ENCODE measurements at regions not wholly inside any gene's neighbourhood (a gene's known extent, or its start where the extent isn't known, plus 50 kb on each side); places are given as distances from the start of the nearest gene placed in this dataset.
"Not testable (repeated sequence)": the region's sequence is repeated elsewhere in the genome, so short reads cannot be mapped to it uniquely, and the experiment has no call there.

DNA sequence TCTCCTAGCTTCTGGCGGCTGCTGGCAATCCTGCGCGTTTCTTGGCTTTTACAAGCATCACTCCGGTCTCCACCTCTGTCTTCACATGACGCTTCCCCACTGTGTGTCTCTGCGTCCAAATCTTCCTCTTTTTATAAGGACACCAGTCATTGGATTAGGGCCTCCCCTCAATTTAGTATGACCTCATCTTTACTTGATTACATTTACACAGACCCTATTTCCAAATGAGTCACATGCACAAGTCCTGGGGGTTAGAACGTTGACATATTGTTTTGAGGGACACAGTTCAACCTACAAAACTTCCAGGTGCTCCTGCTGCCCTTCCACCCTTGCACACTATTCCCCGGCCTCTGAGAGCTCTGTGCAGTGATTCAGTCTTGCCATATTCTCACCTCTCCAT, 215.3 kb downstream of the OPA1 start:
- no peak overlapping the region for H3K4me3 Mint-ChIP-seq
- H3K27me3 Mint-ChIP-seq, result peaks cover 5% of the 10 kb centered on the region
- no peaks in the 10 kb centered on the region for H3K9me3 Mint-ChIP-seq
- peaks cover 0 to 5% (median 1%) of the 10 kb centered on the region in 3 donors for H3K4me1 Mint-ChIP-seq
- H3K36me3 Mint-ChIP-seq, result peaks cover 9% of the 10 kb centered on the region
- H3K27ac Mint-ChIP-seq, result no peak overlapping the region

DNA sequence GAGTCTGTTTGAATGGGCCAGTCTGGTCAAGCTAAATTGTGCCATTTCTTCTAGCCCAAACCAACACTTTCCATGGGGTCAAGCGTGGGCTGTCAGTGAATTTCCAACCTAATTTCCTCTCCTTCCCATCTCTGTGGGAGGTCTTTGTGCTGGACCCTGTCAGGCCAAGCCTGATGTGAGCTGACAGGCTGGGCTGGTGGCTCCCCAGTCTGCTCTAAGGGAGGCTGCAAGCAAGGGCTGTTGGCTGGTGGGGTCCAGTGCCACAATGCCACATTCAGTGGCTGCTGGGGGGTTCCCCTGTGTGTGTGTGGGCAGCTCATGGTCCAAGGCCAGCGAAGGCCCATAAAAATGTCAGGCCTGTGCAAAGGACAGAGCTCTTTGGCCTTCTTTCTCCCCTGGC, 216.1 kb downstream of the OPA1 start:
- H3K4me1 Mint-ChIP-seq, result peaks cover 0 to 5% (median 1%) of the 10 kb centered on the region in 3 donors
- no peak overlapping the region for H3K27ac Mint-ChIP-seq
- no peaks in the 10 kb centered on the region for H3K9me3 Mint-ChIP-seq
- H3K27me3 Mint-ChIP-seq, result peaks cover 5% of the 10 kb centered on the region
- peaks cover 9% of the 10 kb centered on the region for H3K36me3 Mint-ChIP-seq
- no peak overlapping the region for H3K4me3 Mint-ChIP-seq

GRCh38 chr3:193812078-193812725, 219.2 kb downstream of the OPA1 start:
- Mint-ChIP-seq H3K9me3 (no peaks in the 10 kb centered on the region), H3K4me3 (no peak overlapping the region), H3K27ac (no peak overlapping the region), H3K4me1 (peaks cover 0 to 1% (median 0%) of the 10 kb centered on the region in 3 donors), H3K36me3 (peaks cover 5% of the 10 kb centered on the region), H3K27me3 (peaks cover 5% of the 10 kb centered on the region)

GRCh38 chr3:193812791-193813500, 219.9 kb downstream of the OPA1 start:
- Mint-ChIP-seq H3K27me3 (peaks cover 5% of the 10 kb centered on the region), H3K4me3 (no peak overlapping the region), H3K36me3 (peaks cover 7% of the 10 kb centered on the region), H3K9me3 (no peaks in the 10 kb centered on the region), H3K27ac (no peak overlapping the region), H3K4me1 (peaks cover 0 to 1% (median 0%) of the 10 kb centered on the region in 3 donors)

DNA sequence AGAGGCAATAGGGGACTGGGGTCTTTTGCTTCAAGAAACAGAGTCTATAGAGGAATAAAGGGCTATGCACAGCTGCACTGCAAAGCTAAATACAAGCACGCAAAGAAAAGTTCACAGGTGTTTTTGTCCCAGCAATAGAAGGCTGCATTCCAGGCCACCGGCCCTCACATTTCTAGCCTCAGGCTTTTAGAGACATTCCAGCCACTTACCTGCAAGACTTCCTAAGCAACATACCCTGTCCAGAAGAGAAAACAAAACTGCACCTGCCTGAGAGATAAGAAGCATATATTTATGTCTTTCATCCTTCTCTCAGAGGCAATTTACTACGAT, 220.5 kb downstream of the OPA1 start:
- no peak overlapping the region for H3K27ac Mint-ChIP-seq
- H3K36me3 Mint-ChIP-seq, result peaks cover 7% of the 10 kb centered on the region
- no peaks in the 10 kb centered on the region for H3K9me3 Mint-ChIP-seq
- peaks cover 5% of the 10 kb centered on the region for H3K27me3 Mint-ChIP-seq
- peaks cover 0 to 1% (median 0%) of the 10 kb centered on the region in 3 donors for H3K4me1 Mint-ChIP-seq
- no peak overlapping the region for H3K4me3 Mint-ChIP-seq

- H3K4me1 Mint-ChIP-seq, result peaks cover 0 to 1% (median 0%) of the 10 kb centered on the region in 3 donors
- peaks cover 5% of the 10 kb centered on the region for H3K27me3 Mint-ChIP-seq
- no peaks in the 10 kb centered on the region for H3K9me3 Mint-ChIP-seq
- H3K4me3 Mint-ChIP-seq, result no peak overlapping the region
- H3K27ac Mint-ChIP-seq, result no peak overlapping the region
- peaks cover 7% of the 10 kb centered on the region for H3K36me3 Mint-ChIP-seq
These were observed 221.3 kb downstream of the OPA1 start for GRCh38 chr3:193814166-193814892.

GRCh38 chr3:193815246-193816027, 222.4 kb downstream of the OPA1 start:
- Mint-ChIP-seq H3K27ac (no peak overlapping the region), H3K4me3 (no peak overlapping the region), H3K36me3 (peaks cover 7% of the 10 kb centered on the region), H3K27me3 (peaks cover 3% of the 10 kb centered on the region), H3K9me3 (no peaks in the 10 kb centered on the region), H3K4me1 (peaks cover 0 to 1% (median 0%) of the 10 kb centered on the region in 3 donors)

DNA sequence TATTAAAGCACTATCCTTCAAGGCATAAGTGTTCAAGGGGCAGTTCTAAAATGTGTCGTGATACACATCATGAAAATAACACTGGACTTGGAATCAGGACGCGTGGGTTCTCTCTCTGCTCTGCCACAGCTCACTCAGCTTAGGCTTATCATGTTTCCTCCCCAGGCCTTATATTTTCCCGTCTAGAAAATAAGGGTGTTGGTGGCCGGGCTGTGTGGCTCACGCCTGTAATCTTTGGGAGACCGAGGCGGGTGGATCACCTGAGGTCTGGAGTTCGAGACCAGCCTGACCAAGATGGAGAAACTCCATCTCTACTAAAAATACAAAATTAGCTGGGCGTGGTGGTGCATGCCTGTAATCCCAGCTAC, 223.0 kb downstream of the OPA1 start:
- no peak overlapping the region for H3K27ac Mint-ChIP-seq
- peaks cover 0 to 3% (median 0%) of the 10 kb centered on the region in 3 donors for H3K4me1 Mint-ChIP-seq
- peaks cover 3% of the 10 kb centered on the region for H3K36me3 Mint-ChIP-seq
- no peak overlapping the region for H3K4me3 Mint-ChIP-seq
- no peaks in the 10 kb centered on the region for H3K9me3 Mint-ChIP-seq
- peaks cover 4% of the 10 kb centered on the region for H3K27me3 Mint-ChIP-seq

- Mint-ChIP-seq H3K4me1 (peaks cover 0 to 1% (median 0%) of the 10 kb centered on the region in 3 donors), H3K9me3 (no peaks in the 10 kb centered on the region), H3K27ac (no peak overlapping the region), H3K36me3 (peaks cover 4% of the 10 kb centered on the region), H3K4me3 (no peak overlapping the region), H3K27me3 (peaks cover 4% of the 10 kb centered on the region)
These were observed 223.8 kb downstream of the OPA1 start for GRCh38 chr3:193816656-193817311.

- Mint-ChIP-seq H3K27me3 (peaks cover 4% of the 10 kb centered on the region), H3K4me1 (peaks cover 0 to 1% (median 0%) of the 10 kb centered on the region in 3 donors), H3K4me3 (no peak overlapping the region), H3K27ac (no peak overlapping the region), H3K36me3 (peaks cover 4% of the 10 kb centered on the region), H3K9me3 (no peaks in the 10 kb centered on the region)
These were observed 226.4 kb downstream of the OPA1 start for GRCh38 chr3:193819117-193820010.

DNA sequence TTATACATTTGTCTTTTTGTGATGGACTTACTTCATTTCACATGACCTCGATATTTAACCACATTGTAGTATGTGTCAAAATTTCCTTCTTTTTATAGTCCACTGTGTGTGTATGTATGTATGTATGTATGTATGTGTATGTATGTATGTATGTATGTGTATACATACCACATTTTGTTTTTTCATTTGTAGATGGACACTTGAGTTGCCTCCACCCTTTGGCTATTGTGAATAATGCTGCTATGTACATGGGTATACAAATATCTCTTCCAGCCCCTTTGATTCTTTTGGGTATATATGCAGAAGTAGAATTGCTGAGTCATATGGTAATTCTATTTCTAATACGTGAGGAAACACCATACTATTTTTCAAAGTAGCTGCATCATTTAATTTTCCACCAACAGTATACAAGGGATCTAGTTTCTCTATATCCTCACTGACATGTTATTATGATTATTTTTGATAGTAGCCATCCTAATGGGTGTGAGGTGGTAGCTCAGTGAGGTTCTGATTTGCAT, 228.2 kb downstream of the OPA1 start:
- Mint-ChIP-seq H3K27ac (no peak overlapping the region), H3K4me1 (peaks cover 0 to 1% (median 0%) of the 10 kb centered on the region in 3 donors), H3K27me3 (peaks cover 4% of the 10 kb centered on the region), H3K9me3 (no peaks in the 10 kb centered on the region), H3K4me3 (no peak overlapping the region), H3K36me3 (peaks cover 4% of the 10 kb centered on the region)

GRCh38 chr3:193822492-193823212, 229.6 kb downstream of the OPA1 start:
- no peaks in the 10 kb centered on the region for H3K9me3 Mint-ChIP-seq
- peaks cover 0 to 3% (median 1%) of the 10 kb centered on the region in 3 donors for H3K4me1 Mint-ChIP-seq
- H3K36me3 Mint-ChIP-seq, result peaks cover 2% of the 10 kb centered on the region
- H3K27me3 Mint-ChIP-seq, result peaks cover 4% of the 10 kb centered on the region
- no peak overlapping the region for H3K27ac Mint-ChIP-seq
- H3K4me3 Mint-ChIP-seq, result no peak overlapping the region

- H3K27me3 Mint-ChIP-seq, H3K36me3 Mint-ChIP-seq, H3K27ac Mint-ChIP-seq, H3K9me3 Mint-ChIP-seq, H3K4me1 Mint-ChIP-seq, H3K4me3 Mint-ChIP-seq: not testable (repeated sequence)
These were observed 230.2 kb downstream of the OPA1 start for GRCh38 chr3:193823213-193823605.

Measured in IgD-negative memory B cell (primary cell).